ENCODE measurements at regions not wholly inside any gene's neighbourhood (a gene's known extent, or its start where the extent isn't known, plus 50 kb on each side); places are given as distances from the start of the nearest gene placed in this dataset.

- TF ChIP-seq CTCF (IDR thresholded peaks at IDR 0.05; ENCODE audit: unreplicated experiment in 3 of 3) = no peak
- no peaks in the 10 kb centered on the region for H3K36me3 Mint-ChIP-seq (ENCODE audit: low read depth)
- no peak overlapping the region for H3K4me3 Mint-ChIP-seq
- H3K9me3 Mint-ChIP-seq = no peaks in the 10 kb centered on the region
- no peaks in the 10 kb centered on the region for H3K4me1 Mint-ChIP-seq
- H3K27ac Mint-ChIP-seq = peak overlapping the region in 2 of 3 experiments; percentile 20 to 85
- H3K27me3 Mint-ChIP-seq (ENCODE audit: low read depth) = no peaks in the 10 kb centered on the region
Observed at GRCh38 chr6:50337532-50338122, 287.9 kb upstream of the DEFB112 start.

GRCh38 chr6:50353603-50354002, 303.9 kb upstream of the DEFB112 start:
- Mint-ChIP-seq H3K27me3 (ENCODE audit: low read depth) (no peaks in the 10 kb centered on the region), H3K4me3 (no peak overlapping the region), H3K9me3 (peaks cover 5% of the 10 kb centered on the region), H3K36me3 (ENCODE audit: low read depth) (no peaks in the 10 kb centered on the region), H3K4me1 (no peaks in the 10 kb centered on the region), H3K27ac (no peak overlapping the region)
- TF ChIP-seq CTCF (IDR thresholded peaks at IDR 0.05; ENCODE audit: unreplicated experiment in 3 of 3) = no peak

- no peaks in the 10 kb centered on the region for H3K4me1 Mint-ChIP-seq
- no peaks in the 10 kb centered on the region for H3K27me3 Mint-ChIP-seq (ENCODE audit: low read depth)
- TF ChIP-seq CTCF (IDR thresholded peaks at IDR 0.05; ENCODE audit: unreplicated experiment in 3 of 3) = no peak
- H3K27ac Mint-ChIP-seq = no peak overlapping the region
- H3K9me3 Mint-ChIP-seq = peaks cover 5% of the 10 kb centered on the region
- no peaks in the 10 kb centered on the region for H3K36me3 Mint-ChIP-seq (ENCODE audit: low read depth)
- H3K4me3 Mint-ChIP-seq = no peak overlapping the region
Observed at GRCh38 chr6:50358113-50358512, 308.4 kb upstream of the DEFB112 start.

GRCh38 chr6:50361641-50362331, 312.1 kb upstream of the DEFB112 start:
- Mint-ChIP-seq H3K9me3 (no peaks in the 10 kb centered on the region), H3K4me1 (no peaks in the 10 kb centered on the region), H3K36me3 (ENCODE audit: low read depth) (no peaks in the 10 kb centered on the region), H3K4me3 (no peak overlapping the region), H3K27me3 (ENCODE audit: low read depth) (no peaks in the 10 kb centered on the region), H3K27ac (no peak overlapping the region)
- no peak for TF ChIP-seq CTCF (IDR thresholded peaks at IDR 0.05; ENCODE audit: unreplicated experiment in 3 of 3)

- no peaks in the 10 kb centered on the region for H3K9me3 Mint-ChIP-seq
- no peaks in the 10 kb centered on the region for H3K4me1 Mint-ChIP-seq
- H3K27ac Mint-ChIP-seq = no peak overlapping the region
- no peaks in the 10 kb centered on the region for H3K36me3 Mint-ChIP-seq (ENCODE audit: low read depth)
- H3K27me3 Mint-ChIP-seq (ENCODE audit: low read depth) = no peaks in the 10 kb centered on the region
- H3K4me3 Mint-ChIP-seq = no peak overlapping the region
- TF ChIP-seq CTCF (IDR thresholded peaks at IDR 0.05; ENCODE audit: unreplicated experiment in 3 of 3) = no peak
Observed at GRCh38 chr6:50362706-50363105, 313.0 kb upstream of the DEFB112 start.

GRCh38 chr6:50369996-50370395, 320.3 kb upstream of the DEFB112 start:
- H3K4me1 Mint-ChIP-seq = no peaks in the 10 kb centered on the region
- H3K36me3 Mint-ChIP-seq (ENCODE audit: low read depth) = no peaks in the 10 kb centered on the region
- no peak overlapping the region for H3K4me3 Mint-ChIP-seq
- H3K27ac Mint-ChIP-seq = no peak overlapping the region
- TF ChIP-seq CTCF (IDR thresholded peaks at IDR 0.05; ENCODE audit: unreplicated experiment in 3 of 3) = no peak
- H3K9me3 Mint-ChIP-seq = peaks cover under 1% of the 10 kb centered on the region
- H3K27me3 Mint-ChIP-seq (ENCODE audit: low read depth) = no peaks in the 10 kb centered on the region

Data from nephron (organoid).